ENCODE measurements at regions not wholly inside any gene's neighbourhood (a gene's known extent, or its start where the extent isn't known, plus 50 kb on each side); places are given as distances from the start of the nearest gene placed in this dataset.

DNA sequence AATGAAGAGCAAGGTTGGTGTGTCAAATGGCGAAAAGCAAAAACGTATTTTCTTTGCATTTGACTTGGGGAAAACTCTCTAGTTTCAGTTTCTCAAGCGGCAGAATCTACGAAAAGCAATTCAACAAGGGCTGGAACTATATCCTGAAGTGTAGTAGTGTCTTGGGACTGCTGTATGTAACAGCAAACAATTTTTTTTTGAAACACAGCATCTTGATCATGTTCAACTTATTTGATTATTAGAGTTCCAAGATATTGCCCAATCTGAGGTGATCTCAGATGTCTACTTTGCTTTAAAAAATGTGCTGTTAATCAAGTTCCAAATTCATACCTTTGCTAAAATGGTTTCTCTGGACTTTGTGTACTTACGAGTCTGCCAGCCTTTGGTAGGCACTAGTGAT, 120.6 kb downstream of the ZWINT start:
- H3K9me3 Mint-ChIP-seq (ENCODE audit: low read depth), result no peaks in the 10 kb centered on the region
- H3K36me3 Mint-ChIP-seq (ENCODE audit: insufficient read depth), result no peaks in the 10 kb centered on the region
- no peaks in the 10 kb centered on the region for H3K4me1 Mint-ChIP-seq (ENCODE audit: low read depth)
- no peak overlapping the region for H3K27ac Mint-ChIP-seq
- no peak for DNase-seq (ENCODE audit: low spot score, unreplicated experiment)
- H3K4me3 Mint-ChIP-seq (ENCODE audit: low read depth), result no peak overlapping the region
- H3K27me3 Mint-ChIP-seq, result no peaks in the 10 kb centered on the region
- TF ChIP-seq, protein P1, sequence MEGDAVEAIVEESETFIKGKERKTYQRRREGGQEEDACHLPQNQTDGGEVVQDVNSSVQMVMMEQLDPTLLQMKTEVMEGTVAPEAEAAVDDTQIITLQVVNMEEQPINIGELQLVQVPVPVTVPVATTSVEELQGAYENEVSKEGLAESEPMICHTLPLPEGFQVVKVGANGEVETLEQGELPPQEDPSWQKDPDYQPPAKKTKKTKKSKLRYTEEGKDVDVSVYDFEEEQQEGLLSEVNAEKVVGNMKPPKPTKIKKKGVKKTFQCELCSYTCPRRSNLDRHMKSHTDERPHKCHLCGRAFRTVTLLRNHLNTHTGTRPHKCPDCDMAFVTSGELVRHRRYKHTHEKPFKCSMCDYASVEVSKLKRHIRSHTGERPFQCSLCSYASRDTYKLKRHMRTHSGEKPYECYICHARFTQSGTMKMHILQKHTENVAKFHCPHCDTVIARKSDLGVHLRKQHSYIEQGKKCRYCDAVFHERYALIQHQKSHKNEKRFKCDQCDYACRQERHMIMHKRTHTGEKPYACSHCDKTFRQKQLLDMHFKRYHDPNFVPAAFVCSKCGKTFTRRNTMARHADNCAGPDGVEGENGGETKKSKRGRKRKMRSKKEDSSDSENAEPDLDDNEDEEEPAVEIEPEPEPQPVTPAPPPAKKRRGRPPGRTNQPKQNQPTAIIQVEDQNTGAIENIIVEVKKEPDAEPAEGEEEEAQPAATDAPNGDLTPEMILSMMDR (IDR thresholded peaks at IDR 0.05; ENCODE audit: unreplicated experiment), result no peak

DNA sequence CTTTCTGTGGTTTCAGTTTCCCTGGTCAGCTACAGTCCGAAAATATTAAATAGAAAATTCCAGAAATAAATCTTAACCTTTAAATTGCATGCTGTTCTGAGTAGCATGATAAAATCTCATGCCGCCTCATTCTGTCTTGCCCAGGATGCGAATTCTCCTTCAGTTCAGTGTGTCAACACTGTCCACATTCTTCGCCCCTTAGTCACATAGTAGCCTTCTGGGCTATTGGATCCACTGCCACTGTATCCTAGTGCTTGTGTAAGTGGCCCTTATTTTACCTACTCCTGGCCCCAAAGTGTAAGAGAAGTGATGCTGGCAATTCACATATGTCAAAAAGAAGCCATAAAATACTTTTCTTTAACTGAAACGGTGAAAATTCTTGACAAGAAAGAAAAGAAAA, 129.6 kb downstream of the ZWINT start:
- Mint-ChIP-seq H3K27ac (no peak overlapping the region), H3K9me3 (ENCODE audit: low read depth) (no peaks in the 10 kb centered on the region), H3K27me3 (no peaks in the 10 kb centered on the region), H3K4me3 (ENCODE audit: low read depth) (no peak overlapping the region), H3K4me1 (ENCODE audit: low read depth) (no peaks in the 10 kb centered on the region), H3K36me3 (ENCODE audit: insufficient read depth) (no peaks in the 10 kb centered on the region)
- TF ChIP-seq, protein P1 (IDR thresholded peaks at IDR 0.05; ENCODE audit: unreplicated experiment), result no peak
- no peak for DNase-seq (ENCODE audit: low spot score, unreplicated experiment)

DNA sequence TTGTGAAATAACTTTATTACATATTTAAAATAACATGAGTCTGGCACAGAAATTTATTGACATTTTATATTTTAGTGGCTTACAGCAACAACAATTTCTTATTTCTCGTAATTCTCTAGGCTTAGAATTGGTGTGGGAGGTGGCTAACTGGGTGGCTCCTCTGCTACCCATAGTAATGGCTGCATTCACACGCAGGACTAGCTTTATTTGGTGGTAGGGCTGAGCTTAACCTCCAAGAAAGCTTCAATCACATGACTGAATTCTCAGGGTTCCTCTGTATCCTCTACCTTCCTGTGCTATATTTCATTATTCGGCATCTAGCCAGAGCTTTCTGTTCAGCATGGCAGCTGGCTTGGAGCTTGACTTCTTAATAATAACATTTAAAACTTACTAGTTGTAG, 138.8 kb downstream of the ZWINT start:
- H3K36me3 Mint-ChIP-seq (ENCODE audit: insufficient read depth), result no peaks in the 10 kb centered on the region
- H3K4me3 Mint-ChIP-seq (ENCODE audit: low read depth), result no peak overlapping the region
- no peaks in the 10 kb centered on the region for H3K9me3 Mint-ChIP-seq (ENCODE audit: low read depth)
- no peak overlapping the region for H3K27ac Mint-ChIP-seq
- TF ChIP-seq, protein P1 (IDR thresholded peaks at IDR 0.05; ENCODE audit: unreplicated experiment), result no peak
- H3K27me3 Mint-ChIP-seq, result no peaks in the 10 kb centered on the region
- DNase-seq (ENCODE audit: low spot score, unreplicated experiment), result no peak
- no peaks in the 10 kb centered on the region for H3K4me1 Mint-ChIP-seq (ENCODE audit: low read depth)

DNA sequence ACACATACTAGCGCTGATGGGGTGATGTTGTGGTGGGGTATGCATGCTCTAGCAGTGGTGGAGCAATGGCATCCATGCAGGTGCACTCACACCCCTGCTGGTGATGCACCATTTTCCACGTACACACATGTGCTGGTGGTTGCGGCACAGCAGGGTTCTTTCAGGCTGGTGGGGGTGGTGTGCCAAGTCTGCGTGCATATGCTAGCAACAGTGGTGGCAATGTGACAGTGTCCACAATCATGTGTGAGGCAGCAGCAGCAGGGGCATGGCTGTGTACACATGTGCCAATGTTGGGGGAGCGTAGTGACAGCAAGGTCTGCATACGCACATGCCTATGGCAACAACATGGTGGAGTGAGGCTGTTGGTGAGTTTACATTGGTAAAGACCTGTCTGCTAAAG, 148.1 kb downstream of the ZWINT start:
- TF ChIP-seq, protein P1 (IDR thresholded peaks at IDR 0.05; ENCODE audit: unreplicated experiment), result no peak
- Mint-ChIP-seq H3K27me3 (no peaks in the 10 kb centered on the region), H3K4me3 (ENCODE audit: low read depth) (no peak overlapping the region), H3K36me3 (ENCODE audit: insufficient read depth) (no peaks in the 10 kb centered on the region), H3K27ac (no peak overlapping the region), H3K9me3 (ENCODE audit: low read depth) (peaks cover 6% of the 10 kb centered on the region), H3K4me1 (ENCODE audit: low read depth) (no peaks in the 10 kb centered on the region)
- no peak for DNase-seq (ENCODE audit: low spot score, unreplicated experiment)

- Mint-ChIP-seq H3K4me1 (ENCODE audit: low read depth) (peaks cover 4% of the 10 kb centered on the region), H3K9me3 (ENCODE audit: low read depth) (peaks cover 4% of the 10 kb centered on the region), H3K4me3 (ENCODE audit: low read depth) (no peak overlapping the region), H3K27ac (no peak overlapping the region), H3K27me3 (no peaks in the 10 kb centered on the region), H3K36me3 (ENCODE audit: insufficient read depth) (no peaks in the 10 kb centered on the region)
- TF ChIP-seq, protein P1 (IDR thresholded peaks at IDR 0.05; ENCODE audit: unreplicated experiment), result no peak
- no peak for DNase-seq (ENCODE audit: low spot score, unreplicated experiment)
These were observed 179.5 kb downstream of the ZWINT start for GRCh38 chr10:56181607-56182006.
